Peyer's patch (tissue), 4 donors: ENCODE measurements at regions not wholly inside any gene's neighbourhood (a gene's known extent, or its start where the extent isn't known, plus 50 kb on each side); places are given as distances from the start of the nearest gene placed in this dataset.

Source experiments
- CTCF ChIP-seq, 6 experiments: fragments of 450-650 bp in 4 of 6; fragments of 200-600 bp in 2 of 6; sonication (generic) in 1 of 6; IDR thresholded peaks; one replicate each; pipeline ENCODE4 v1.5.1; 2017 to 2019; ENCODE audit warnings: antibody characterized with exemption in 6 of 6, mild to moderate bottlenecking in 3 of 6, moderate library complexity in 1 of 6
- POLR2A ChIP-seq, 2 donors: fragments of 450-650 bp; IDR thresholded peaks; one replicate each; pipeline ENCODE4 v1.5.1; 2017; ENCODE audit warnings: antibody characterized with exemption in 2 of 2, mild to moderate bottlenecking in 2 of 2, moderate library complexity in 2 of 2

- TF ChIP-seq CTCF (IDR thresholded peaks at IDR 0.05) (no peak), POLR2A (IDR thresholded peaks at IDR 0.05) (no peak)
These were observed 260.2 kb upstream of the PPARGC1A start for GRCh38 chr4:24150034-24150433.
